Effector memory CD8-positive, alpha-beta T cell (primary cell): ENCODE measurements at regions not wholly inside any gene's neighbourhood (a gene's known extent, or its start where the extent isn't known, plus 50 kb on each side); places are given as distances from the start of the nearest gene placed in this dataset.

Source experiments
- ATAC-seq: fragments of 150-1000 bp; cut with Tn5 transposase; replicated peaks from 2 replicates; pipeline ENCODE4 v1.10.0; 2021; ENCODE audit warnings: mild to moderate bottlenecking, moderate library complexity
- DNase-seq, 3 experiments: peaks; one replicate each; pipeline ENCODE4 v3.0.0; 2021
- H3K27ac Mint-ChIP-seq, 2 donors: one replicate each; pipeline ENCODE4 v1.8.0; 2022; ENCODE audit warnings: mild to moderate bottlenecking in 2 of 2, mixed read lengths in 2 of 2, moderate library complexity in 2 of 2
- H3K27me3 Mint-ChIP-seq, 2 donors: one replicate each; pipeline ENCODE4 v1.8.0; 2022; ENCODE audit warnings: mixed read lengths in 2 of 2
- H3K36me3 Mint-ChIP-seq: one replicate; pipeline ENCODE4 v1.8.0; 2022; ENCODE audit warnings: mild to moderate bottlenecking, moderate library complexity, mixed read lengths; ENCODE audit not compliant: insufficient read depth
- H3K4me1 Mint-ChIP-seq, 2 donors: one replicate each; pipeline ENCODE4 v1.8.0; 2022; ENCODE audit warnings: low read depth in 2 of 2, mixed read lengths in 2 of 2
- H3K4me3 Mint-ChIP-seq, 2 donors: one replicate each; pipeline ENCODE4 v1.8.0; 2022; ENCODE audit warnings: mild to moderate bottlenecking in 2 of 2, mixed read lengths in 2 of 2, moderate library complexity in 2 of 2
- H3K9me3 Mint-ChIP-seq, 2 donors: one replicate each; pipeline ENCODE4 v1.8.0; 2022; ENCODE audit warnings: mixed read lengths in 2 of 2

DNA sequence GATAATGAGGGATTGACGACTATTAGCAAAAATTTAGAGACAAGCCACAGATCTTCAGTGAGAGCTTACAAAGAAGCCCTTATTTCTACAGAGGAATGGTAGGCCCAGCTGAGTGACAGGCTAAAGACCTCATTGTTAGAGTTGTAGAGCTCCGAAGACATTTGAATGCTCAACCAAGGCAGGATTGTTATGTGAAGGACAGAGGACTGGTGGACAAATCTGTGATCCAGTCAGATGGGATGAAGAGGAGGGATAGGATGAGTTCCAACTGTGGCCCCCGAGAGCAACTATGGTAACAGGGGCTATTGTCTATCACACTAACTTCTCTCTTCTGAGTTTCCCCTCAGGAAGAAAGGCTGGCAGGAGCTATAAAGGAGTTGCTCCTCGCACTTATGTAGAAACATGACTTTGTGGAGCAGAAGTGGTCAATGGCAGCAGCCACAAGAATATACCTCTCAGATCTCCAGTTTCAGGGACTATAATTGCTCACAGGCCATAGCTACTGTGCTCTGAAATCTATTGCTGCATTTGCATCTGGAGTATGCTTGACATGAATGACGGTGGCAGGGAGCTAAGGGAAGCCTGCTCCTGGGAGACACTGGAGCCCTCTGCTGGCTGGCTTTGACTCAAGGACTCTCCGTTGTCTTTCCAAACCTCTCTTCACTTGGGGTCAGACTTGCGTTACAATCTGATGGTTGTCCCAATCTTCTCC lies 50.3 kb upstream of the GREB1L start:
- H3K4me1 Mint-ChIP-seq, result no peaks in the 10 kb centered on the region
- DNase-seq (no peak), ATAC-seq (no peak)
- H3K4me3 Mint-ChIP-seq, result no peak overlapping the region
- no peaks in the 10 kb centered on the region for H3K36me3 Mint-ChIP-seq
- H3K9me3 Mint-ChIP-seq, result no peaks in the 10 kb centered on the region
- no peak overlapping the region for H3K27ac Mint-ChIP-seq
- peaks cover 32 to 36% of the 10 kb centered on the region in 2 donors for H3K27me3 Mint-ChIP-seq
